CD4-positive, alpha-beta T cell (primary cell): ENCODE measurements at regions not wholly inside any gene's neighbourhood (a gene's known extent, or its start where the extent isn't known, plus 50 kb on each side); places are given as distances from the start of the nearest gene placed in this dataset.

Source experiments
- ATAC-seq: fragments of 200-7000 bp; cut with Tn5 transposase; one replicate; pipeline ENCODE4 v1.10.0; 2022; ENCODE audit warnings: mild to moderate bottlenecking; ENCODE audit not compliant: poor library complexity
- CTCF ChIA-PET: fragments of 350-600 bp; sonication (Branson Sonifier 250); formaldehyde crosslinking; loops from one replicate; lab custom pipeline; 2021; ENCODE audit warnings: antibody characterized with exemption, inconsistent platforms; lab: Charles Lee
- POLR2A ChIA-PET: fragments of 350-600 bp; sonication (Branson Sonifier 250); formaldehyde crosslinking; loops from one replicate; lab custom pipeline; 2021; ENCODE audit warnings: antibody characterized with exemption, inconsistent platforms; lab: Charles Lee
- DNase-seq, 14 experiments: peaks; one replicate each; pipeline ENCODE4 v3.0.0-alpha.2; 2013 to 2020; ENCODE audit warnings: mixed read lengths in 2 of 14
- H3K27ac ChIP-seq, 2 donors: one replicate each; pipeline versions ENCODE4 v1.5.1 to v1.7.0; 2013; ENCODE audit warnings: low read length in 2 of 2, low read depth in 1 of 2, mild to moderate bottlenecking in 1 of 2
- H3K27me3 ChIP-seq, 2 experiments: 1 replicate in 1 of 2; 2 replicates in 1 of 2; pipeline versions ENCODE4 v1.6.1 to v1.7.0; 2013; ENCODE audit warnings: low read length in 2 of 2, control low read depth in 1 of 2, mild to moderate bottlenecking in 1 of 2, moderate library complexity in 1 of 2; ENCODE audit not compliant: insufficient read depth in 2 of 2, control insufficient read depth in 1 of 2
- H3K36me3 ChIP-seq: one replicate; pipeline ENCODE4 v1.6.1; 2013; ENCODE audit warnings: low read length, control low read depth; ENCODE audit not compliant: insufficient read depth
- H3K4me1 ChIP-seq: one replicate; pipeline ENCODE4 v1.6.1; 2013; ENCODE audit warnings: low read length, control low read depth; ENCODE audit not compliant: insufficient read depth
- H3K4me3 ChIP-seq: one replicate; pipeline ENCODE4 v1.5.1; 2013; ENCODE audit warnings: mild to moderate bottlenecking, low read length, moderate library complexity
- H3K9me3 ChIP-seq, 2 experiments: 1 replicate in 1 of 2; 2 replicates in 1 of 2; pipeline versions ENCODE4 v1.6.1 to v1.7.0; 2013; ENCODE audit warnings: low read length in 2 of 2, mild to moderate bottlenecking in 2 of 2, control low read depth in 1 of 2, moderate library complexity in 1 of 2; ENCODE audit not compliant: control insufficient read depth in 1 of 2, insufficient read depth in 1 of 2
- H3K27ac Mint-ChIP-seq: one replicate; pipeline ENCODE4 v1.8.0; 2020; ENCODE audit warnings: mixed read lengths
- H3K27me3 Mint-ChIP-seq: one replicate; pipeline ENCODE4 v1.8.0; 2021; ENCODE audit warnings: mixed read lengths
- H3K36me3 Mint-ChIP-seq: one replicate; pipeline ENCODE4 v1.8.0; 2021; ENCODE audit warnings: low read depth, mixed read lengths
- H3K4me1 Mint-ChIP-seq: one replicate; pipeline ENCODE4 v1.8.0; 2021; ENCODE audit warnings: low read depth, mixed read lengths
- H3K4me3 Mint-ChIP-seq: one replicate; pipeline ENCODE4 v1.8.0; 2020; ENCODE audit warnings: mild to moderate bottlenecking, mixed read lengths
- H3K9me3 Mint-ChIP-seq: one replicate; pipeline ENCODE4 v1.8.0; 2020; ENCODE audit warnings: mixed read lengths
- CTCF ChIP-seq: fragments of 200-600 bp; IDR thresholded peaks from one replicate; pipeline ENCODE4 v1.8.0; 2022; ENCODE audit warnings: antibody characterized with exemption, mild to moderate bottlenecking
- intact Hi-C, 2 experiments: fragments of 100-400 bp; cut with DNase I in 1 of 2; cut with micrococcal nuclease in 1 of 2; formaldehyde crosslinking; loops; one replicate each; pipeline versions ENCODE4 v1.15.1 to v1.9.0; 2023 to 2025; cut with DNase I, micrococcal nuclease

GRCh38 chr19:27735314-27735713 lies 1477.6 kb downstream of the UQCRFS1 start:
- ChIA-PET POLR2A (no interaction called here), CTCF (no interaction called here)
- no peaks in the 10 kb centered on the region for H3K4me1 Mint-ChIP-seq
- H3K9me3 Mint-ChIP-seq, result peaks cover 29% of the 10 kb centered on the region
- no peak overlapping the region for H3K4me3 Mint-ChIP-seq
- Histone ChIP-seq H3K9me3 (peaks cover 0 to 41% of the 10 kb centered on the region in 2 experiments), H3K36me3 (no peaks in the 10 kb centered on the region), H3K27me3 (no peaks in the 10 kb centered on the region), H3K4me3 (no peak overlapping the region), H3K4me1 (no peaks in the 10 kb centered on the region), H3K27ac (no peak overlapping the region)
- TF ChIP-seq CTCF, result no peak
- no peak overlapping the region for H3K27ac Mint-ChIP-seq
- peaks cover 3% of the 10 kb centered on the region for H3K36me3 Mint-ChIP-seq
- no peaks in the 10 kb centered on the region for H3K27me3 Mint-ChIP-seq
- DNase-seq (no peak), ATAC-seq (no peak)
- intact Hi-C loops, result no loop called here

- ChIA-PET POLR2A (no interaction called here), CTCF (no interaction called here)
- Histone ChIP-seq H3K27me3 (no peaks in the 10 kb centered on the region), H3K9me3 (peaks cover 0 to 38% of the 10 kb centered on the region in 2 experiments), H3K4me1 (no peaks in the 10 kb centered on the region), H3K27ac (no peak overlapping the region), H3K36me3 (no peaks in the 10 kb centered on the region), H3K4me3 (no peak overlapping the region)
- Mint-ChIP-seq H3K36me3 (peaks cover 7% of the 10 kb centered on the region), H3K4me3 (no peak overlapping the region), H3K27ac (no peak overlapping the region), H3K27me3 (no peaks in the 10 kb centered on the region), H3K4me1 (no peaks in the 10 kb centered on the region), H3K9me3 (peaks cover 29% of the 10 kb centered on the region)
- TF ChIP-seq CTCF, result no peak
- DNase-seq (no peak), ATAC-seq (no peak)
- intact Hi-C loops, result no loop called here
These were observed 1478.3 kb downstream of the UQCRFS1 start for GRCh38 chr19:27734496-27735220.

DNA sequence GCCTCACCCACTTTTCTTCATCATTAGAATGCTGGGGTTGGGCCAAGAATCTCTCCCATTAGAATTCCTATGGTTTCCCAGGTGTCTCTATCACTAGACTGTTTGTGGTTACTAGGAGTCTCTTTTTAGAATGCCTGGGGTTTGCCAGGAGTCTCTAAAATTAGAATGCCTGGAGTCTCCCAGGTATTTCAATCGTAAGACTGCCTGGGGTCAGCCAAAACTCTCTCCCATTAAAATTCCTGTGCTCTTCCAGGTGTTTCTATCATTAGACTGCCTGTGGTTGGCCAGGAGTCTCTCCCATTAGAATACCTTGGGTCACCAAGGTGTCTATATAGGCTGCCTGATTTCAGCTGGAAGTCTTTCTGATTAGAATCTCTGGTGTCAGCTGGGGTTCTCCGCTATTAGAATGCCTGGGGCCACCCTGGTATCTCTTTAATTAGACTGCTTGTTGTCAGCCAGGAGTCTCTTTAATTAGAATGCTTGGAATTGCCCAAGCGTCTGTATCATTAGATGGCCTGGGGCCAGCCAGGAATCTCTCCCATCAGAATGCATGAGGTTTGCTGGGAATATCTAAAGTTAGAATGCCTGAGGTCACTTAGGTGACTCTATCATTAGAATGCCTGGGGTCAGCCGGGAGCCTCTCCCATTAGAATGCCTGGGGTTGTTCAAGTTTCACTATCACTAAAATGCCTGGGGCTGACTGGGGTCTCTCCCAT lies 1479.2 kb downstream of the UQCRFS1 start:
- ATAC-seq (no peak), DNase-seq (no peak)
- H3K36me3 Mint-ChIP-seq, result peaks cover 16% of the 10 kb centered on the region
- no peak overlapping the region for H3K4me3 ChIP-seq
- no peak overlapping the region for H3K4me3 Mint-ChIP-seq
- no peak overlapping the region for H3K27ac Mint-ChIP-seq
- peaks cover 0 to 47% of the 10 kb centered on the region in 2 experiments for H3K9me3 ChIP-seq
- TF ChIP-seq CTCF, result no peak
- intact Hi-C loops, result no loop called here
- H3K4me1 ChIP-seq, result no peaks in the 10 kb centered on the region
- no peaks in the 10 kb centered on the region for H3K27me3 Mint-ChIP-seq
- ChIA-PET POLR2A (no interaction called here), CTCF (no interaction called here)
- no peaks in the 10 kb centered on the region for H3K27me3 ChIP-seq
- H3K4me1 Mint-ChIP-seq, result no peaks in the 10 kb centered on the region
- H3K9me3 Mint-ChIP-seq, result peaks cover 21% of the 10 kb centered on the region
- H3K27ac ChIP-seq, result no peak overlapping the region
- H3K36me3 ChIP-seq, result no peaks in the 10 kb centered on the region
